ENCODE measurements at regions not wholly inside any gene's neighbourhood (a gene's known extent, or its start where the extent isn't known, plus 50 kb on each side); places are given as distances from the start of the nearest gene placed in this dataset.
A peak's percentile ranks its signal among the peaks of the same experiment; 100 is the strongest.

GRCh38 chr4:121510341-121510874 lies 129.6 kb upstream of the QRFPR start:
- in situ Hi-C loops (cut with MboI; ENCODE audit: low sequenced_read_pairs, unreplicated experiment), result no loop called here
- no peak for TF ChIP-seq CTCF (IDR thresholded peaks at IDR 0.05; ENCODE audit: borderline replicate concordance, control extremely low read depth, extremely low read depth, insufficient read depth, missing control alignments)
- no peak for DNase-seq (ENCODE audit: low spot score)

- DNase-seq (ENCODE audit: low spot score), result no peak
- TF ChIP-seq CTCF (IDR thresholded peaks at IDR 0.05; ENCODE audit: borderline replicate concordance, control extremely low read depth, extremely low read depth, insufficient read depth, missing control alignments), result no peak
- in situ Hi-C loops (cut with MboI; ENCODE audit: low sequenced_read_pairs, unreplicated experiment), result loop anchor here (10.0 kb wide), 1 partner anchor 170 kb away; no protein-coding TSS in a partner anchor
These were observed 104.5 kb upstream of the QRFPR start for GRCh38 chr4:121485190-121485804.

GRCh38 chr4:121484633-121485032 lies 103.8 kb upstream of the QRFPR start:
- in situ Hi-C loops (cut with MboI; ENCODE audit: low sequenced_read_pairs, unreplicated experiment), result loop anchor here (10.0 kb wide), 1 partner anchor 170 kb away; no protein-coding TSS in a partner anchor
- peak; percentile 70 for TF ChIP-seq CTCF (IDR thresholded peaks at IDR 0.05; ENCODE audit: borderline replicate concordance, control extremely low read depth, extremely low read depth, insufficient read depth, missing control alignments)
- DNase-seq (ENCODE audit: low spot score), result peak; percentile 50

GRCh38 chr4:121479808-121480207 lies 99.0 kb upstream of the QRFPR start:
- DNase-seq (ENCODE audit: low spot score), result no peak
- TF ChIP-seq CTCF (IDR thresholded peaks at IDR 0.05; ENCODE audit: borderline replicate concordance, control extremely low read depth, extremely low read depth, insufficient read depth, missing control alignments), result no peak
- in situ Hi-C loops (cut with MboI; ENCODE audit: low sequenced_read_pairs, unreplicated experiment), result loop anchor here (10.0 kb wide), 1 partner anchor 175 kb away; no protein-coding TSS in a partner anchor

- in situ Hi-C loops (cut with MboI; ENCODE audit: low sequenced_read_pairs, unreplicated experiment), result no loop called here
These were observed 96.7 kb upstream of the QRFPR start for GRCh38 chr4:121477480-121477879.

GRCh38 chr4:121477079-121477478 lies 96.3 kb upstream of the QRFPR start:
- DNase-seq (ENCODE audit: low spot score), result no peak
- in situ Hi-C loops (cut with MboI; ENCODE audit: low sequenced_read_pairs, unreplicated experiment), result no loop called here

More at GRCh38 chr4:121477480-121477879, 96.7 kb upstream of the QRFPR start:
- DNase-seq (ENCODE audit: low spot score), result no peak
- no peak for TF ChIP-seq CTCF (IDR thresholded peaks at IDR 0.05; ENCODE audit: borderline replicate concordance, control extremely low read depth, extremely low read depth, insufficient read depth, missing control alignments)

More at GRCh38 chr4:121477079-121477478, 96.3 kb upstream of the QRFPR start:
- no peak for TF ChIP-seq CTCF (IDR thresholded peaks at IDR 0.05; ENCODE audit: borderline replicate concordance, control extremely low read depth, extremely low read depth, insufficient read depth, missing control alignments)

Data from GM13976 (cell line).